K562 (cell line): ENCODE measurements at regions not wholly inside any gene's neighbourhood (a gene's known extent, or its start where the extent isn't known, plus 50 kb on each side); places are given as distances from the start of the nearest gene placed in this dataset.
A peak's percentile ranks its signal among the peaks of the same experiment; 100 is the strongest.

Source experiments
- ATAC-seq: fragments of 200-7000 bp; cut with Tn5 transposase; 3 replicates; pipeline ENCODE4 v1.9.1; 2020; ENCODE audit warnings: moderate library complexity
- BruUV-seq: library from RNA; stranded (reverse); fragments of 400-500 nt; replicated peaks from 2 replicates; lab custom pipeline; 2021; lab: Mats Ljungman, UMichigan
- CTCF ChIA-PET: fragments of 300-600 bp; formaldehyde crosslinking; extraction: SDS; loops from one replicate; lab custom pipeline; 2021; ENCODE audit warnings: low intra/inter-chr PET ratio; lab: Yijun Ruan, JAX
- POLR2A ChIA-PET: fragments of 300-600, 350-650 bp; sonication (Branson Sonifier 250); formaldehyde crosslinking; extraction: SDS; loops from one replicate; lab custom pipeline; 2021; ENCODE audit warnings: antibody characterized with exemption, inconsistent platforms; lab: Yijun Ruan, JAX
- DNase-seq, 4 experiments: peaks; one replicate each; pipeline versions ENCODE4 v3.0.0 to v3.0.0-alpha.2; 2011 to 2018; ENCODE audit warnings: low spot score in 3 of 4, mixed read lengths in 3 of 4; ENCODE audit errors: extremely low read depth in 1 of 4
- FAIRE-seq: peaks from 2 replicates; lab custom pipeline; 2011; peaks lifted over from hg19 to GRCh38; lab: Jason Lieb, UNC
- H2AFZ ChIP-seq: 2 replicates; pipeline ENCODE4 v1.6.0; 2011; ENCODE audit warnings: low read depth, low read length, control low read depth, inconsistent platforms
- H3K27ac ChIP-seq: fragments of 200-600 bp; 3 replicates; pipeline ENCODE4 v1.8.0; 2011; ENCODE audit warnings: low read depth, mild to moderate bottlenecking, control low read depth, inconsistent platforms, low read length, moderate library complexity, mixed read lengths; ENCODE audit errors: extremely low read depth
- H3K27me3 ChIP-seq, 2 experiments: fragments of 300-600 bp in 1 of 2; 2 replicates in 1 of 2; 3 replicates in 1 of 2; pipeline versions ENCODE4 v1.6.0 to v1.8.0; 2011; ENCODE audit warnings: inconsistent platforms in 2 of 2, low read length in 2 of 2, mild to moderate bottlenecking in 1 of 2, mixed read lengths in 1 of 2, moderate library complexity in 1 of 2; ENCODE audit not compliant: control insufficient read depth in 2 of 2, insufficient read depth in 2 of 2
- H3K36me3 ChIP-seq: fragments of 300-600 bp; 3 replicates; pipeline ENCODE4 v1.8.0; 2011; ENCODE audit warnings: mild to moderate bottlenecking, low read length, inconsistent platforms; ENCODE audit not compliant: control insufficient read depth, insufficient read depth
- H3K4me1 ChIP-seq, 2 experiments: fragments of 200-600 bp in 1 of 2; replicated peaks in 1 of 2; 2 replicates in 1 of 2; 3 replicates in 1 of 2; pipeline versions ENCODE4 v1.5.1 to v1.8.0; 2011; ENCODE audit warnings: inconsistent platforms in 2 of 2, low read length in 2 of 2, mild to moderate bottlenecking in 1 of 2, mixed read lengths in 1 of 2, moderate library complexity in 1 of 2; ENCODE audit not compliant: control insufficient read depth in 2 of 2, insufficient read depth in 2 of 2
- H3K4me2 ChIP-seq: 2 replicates; pipeline ENCODE4 v1.6.1; 2011; ENCODE audit warnings: low read length, control low read depth, inconsistent platforms, mixed read lengths; ENCODE audit not compliant: insufficient read depth
- H3K4me3 ChIP-seq: fragments of 200-600 bp; sonication (generic), shearing (Covaris generic); 2 replicates; pipeline ENCODE4 v1.5.1; 2016; ENCODE audit warnings: control low read depth, inconsistent platforms
- H3K79me2 ChIP-seq: fragments of 200-600 bp; 3 replicates; pipeline ENCODE4 v1.8.0; 2011; ENCODE audit warnings: low read length, inconsistent platforms; ENCODE audit not compliant: control insufficient read depth, insufficient read depth
- H3K9ac ChIP-seq, 2 experiments: 2 replicates each; pipeline versions ENCODE4 v1.6.0 to v1.6.1; 2011; ENCODE audit warnings: low read depth in 2 of 2, low read length in 2 of 2, control low read depth in 1 of 2, inconsistent platforms in 1 of 2, mild to moderate bottlenecking in 1 of 2, mixed read lengths in 1 of 2; ENCODE audit not compliant: insufficient read depth in 1 of 2
- H3K9me1 ChIP-seq: one replicate; pipeline ENCODE4 v1.6.0; 2011; ENCODE audit warnings: inconsistent platforms, mild to moderate bottlenecking, low read length, moderate library complexity; ENCODE audit not compliant: control insufficient read depth, insufficient read depth
- H3K9me3 ChIP-seq: replicated peaks from 2 replicates; pipeline ENCODE4 v1.5.1; 2011; ENCODE audit warnings: low read depth, low read length, inconsistent platforms; ENCODE audit not compliant: control insufficient read depth, insufficient read depth
- H4K20me1 ChIP-seq: replicated peaks from 2 replicates; pipeline ENCODE4 v1.6.1; 2011; ENCODE audit warnings: low read length, inconsistent platforms, mixed read lengths; ENCODE audit not compliant: control insufficient read depth, insufficient read depth
- ETV5 ChIP-seq: sonication (generic); formaldehyde crosslinking; IDR thresholded peaks from 2 replicates; pipeline ENCODE4 v1.4.0; 2020; ENCODE audit warnings: low read depth, mild to moderate bottlenecking, missing genetic modification reagents
- MTA2 ChIP-seq: fragments of 450-650 bp; IDR thresholded peaks from 2 replicates; pipeline ENCODE4 v1.6.1; 2016; ENCODE audit warnings: low read depth
- RBM25 ChIP-seq: fragments of 200-400 bp; formaldehyde crosslinking; IDR thresholded peaks from 2 replicates; pipeline ENCODE4 v1.6.1; 2018; ENCODE audit warnings: low read length, low read depth, moderate library complexity; ENCODE audit not compliant: severe bottlenecking
- TEAD4 ChIP-seq, 2 experiments: sonication (generic) in 1 of 2; formaldehyde crosslinking in 1 of 2; IDR thresholded peaks; 2 replicates each; pipeline versions ENCODE4 v1.6.1 to v1.8.0; 2012 to 2022; ENCODE audit warnings: borderline replicate concordance in 1 of 2, inconsistent platforms in 1 of 2, low read length in 1 of 2, mild to moderate bottlenecking in 1 of 2, missing genetic modification reagents in 1 of 2
- ZNF408 ChIP-seq: fragments of 250-450 bp; sonication (Bioruptor Pico); IDR thresholded peaks from 2 replicates; pipeline ENCODE4 v1.4.0; 2020; ENCODE audit warnings: low read depth, mild to moderate bottlenecking, moderate library complexity
- ZNF507 ChIP-seq: conservative IDR thresholded peaks from 2 replicates; pipeline ENCODE4 v1.6.1; 2017; ENCODE audit warnings: missing genetic modification characterization, missing compliant biosample characterization
- ZNF592 ChIP-seq: fragments of 450-650 bp; IDR thresholded peaks from 2 replicates; pipeline ENCODE4 v1.6.1; 2017; ENCODE audit warnings: antibody characterized with exemption, mild to moderate bottlenecking
- WGBS: fragments of 100-300 bp; shearing (Covaris generic); methylation state at CpG from one replicate; pipeline ENCODE4 v1.1.6; 2016; ENCODE audit warnings: low coverage, mixed read lengths; ENCODE audit not compliant: insufficient coverage; ENCODE audit errors: missing lambda C conversion rate; 5-methylcytosine and 5-hydroxymethylcytosine counted together
- in situ Hi-C: fragments of 300-500 bp; cut with MboI; formaldehyde crosslinking; loops from 4 replicates; pipeline ENCODE4 v1.15.0; 2018; ENCODE audit warnings: inconsistent platforms, mixed read lengths
- intact Hi-C: fragments of 100-400 bp; cut with micrococcal nuclease; formaldehyde crosslinking; loops from 2 replicates; pipeline ENCODE4 v1.14.2; 2022

DNA sequence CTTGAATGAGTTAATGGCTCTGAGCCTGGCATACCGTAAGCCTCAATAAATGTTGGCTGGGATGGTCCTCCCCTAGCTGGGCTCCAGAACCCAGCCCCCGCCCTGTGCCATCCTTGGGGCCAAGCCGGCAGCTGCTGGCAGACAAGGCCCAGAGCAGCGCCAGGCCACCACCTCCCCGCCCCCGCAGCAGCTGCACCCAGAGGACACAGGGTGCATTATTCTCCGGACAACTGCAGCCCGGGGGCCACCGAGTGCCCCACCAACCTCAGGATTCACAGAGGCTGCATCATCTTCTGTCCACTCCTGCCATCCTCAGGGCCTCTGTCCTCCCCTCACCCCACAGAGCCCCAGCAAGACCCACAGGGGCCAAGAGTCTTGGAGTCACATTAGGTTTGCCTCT, 92.7 kb downstream of the NCOR2 start:
- no peak for DNase-seq
- no peak for TF ChIP-seq ZNF408 (CRISPR knock-in tag)
- TF ChIP-seq, all 486 proteins: peak for 0
- BruUV-seq, result no TSS peak
- Histone ChIP-seq H3K9me3 (peaks cover 10% of the 10 kb centered on the region), H3K4me3 (no peak overlapping the region), H3K36me3 (peaks cover 75% of the 10 kb centered on the region; the same call in 2 of the 3 replicates), H3K27ac (no peak overlapping the region), H3K9ac (no peak overlapping the region), H2AFZ (no peak overlapping the region), H3K9me1 (no peaks in the 10 kb centered on the region), H3K79me2 (no peaks in the 10 kb centered on the region), H3K4me1 (peaks cover 0 to 5% of the 10 kb centered on the region in 2 experiments; a peak in 1 of 5 replicates), H3K27me3 (no peaks in the 10 kb centered on the region), H4K20me1 (no peaks in the 10 kb centered on the region), H3K4me2 (no peak overlapping the region)
- WGBS, result 100% methylated on average over 7 of the region's 9 CpGs
- FAIRE-seq, result no peak
- intact Hi-C loops (loop anchor here (10.0 kb wide), 1 partner anchor 120 kb away; no protein-coding TSS in a partner anchor), in situ Hi-C loops (no loop called here)
- no peak for ATAC-seq
- ChIA-PET CTCF (no interaction called here), POLR2A (interaction anchor here (1.2 kb wide), 1 partner anchor 15 kb away, joined by 4 read pairs; no protein-coding TSS in a partner anchor)

DNA sequence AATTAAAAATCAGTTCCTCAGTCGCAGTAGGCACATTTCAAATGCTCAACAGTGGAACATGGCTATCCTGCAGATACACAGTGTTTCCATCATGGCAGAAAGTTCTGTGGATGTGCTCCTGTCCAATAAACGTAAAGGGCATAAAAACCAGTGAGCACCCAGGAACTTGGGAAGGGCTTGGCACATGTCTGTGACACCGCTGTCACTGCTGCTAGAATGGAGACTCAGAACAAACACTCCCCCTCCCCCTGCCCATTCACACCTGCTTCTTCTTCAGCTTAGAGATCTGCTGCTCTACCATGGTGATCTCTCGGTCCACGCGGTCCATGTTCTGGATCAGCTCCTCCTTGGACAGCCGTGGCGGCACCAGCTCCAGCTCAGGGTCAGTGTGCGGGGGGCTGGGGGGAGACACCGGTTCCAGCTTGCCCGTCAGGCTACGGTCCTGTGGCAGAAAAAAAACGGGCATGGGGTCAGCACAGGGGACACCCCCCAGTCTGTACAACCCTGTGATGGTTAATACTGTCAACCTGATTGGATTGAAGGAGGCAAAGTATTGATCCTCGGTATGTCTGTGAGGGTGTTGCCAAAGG, 94.6 kb downstream of the NCOR2 start:
- Histone ChIP-seq H3K4me3 (no peak overlapping the region), H3K4me1 (no peaks in the 10 kb centered on the region), H4K20me1 (no peaks in the 10 kb centered on the region), H3K9me3 (peaks cover 17% of the 10 kb centered on the region), H3K27ac (no peak overlapping the region), H3K9ac (no peak overlapping the region), H3K9me1 (no peaks in the 10 kb centered on the region), H3K4me2 (no peak overlapping the region), H2AFZ (no peak overlapping the region), H3K79me2 (no peaks in the 10 kb centered on the region), H3K27me3 (no peaks in the 10 kb centered on the region), H3K36me3 (peaks cover 68% of the 10 kb centered on the region; the same call in 2 of the 3 replicates)
- BruUV-seq, result no TSS peak
- ChIA-PET CTCF (no interaction called here), POLR2A (no interaction called here)
- intact Hi-C loops (loop anchor here (10.0 kb wide), 1 partner anchor 118 kb away; no protein-coding TSS in a partner anchor), in situ Hi-C loops (no loop called here)
- ATAC-seq (no peak), FAIRE-seq (no peak), DNase-seq (no peak)
- WGBS, result 93% methylated on average over 14 of the region's 14 CpGs
- TF ChIP-seq ETV5 (CRISPR knock-in tag) (no peak), TEAD4 (IDR thresholded peaks at IDR 0.05; ENCODE audit: low read length) (no peak), TEAD4 (CRISPR knock-in tag; IDR thresholded peaks at IDR 0.05; ENCODE audit: borderline replicate concordance) (no peak), RBM25 (peak; percentile 61), MTA2 (no peak), ZNF592 (no peak), ZNF507 (tag) (peak; percentile 99)
